ENCODE measurements at regions not wholly inside any gene's neighbourhood (a gene's known extent, or its start where the extent isn't known, plus 50 kb on each side); places are given as distances from the start of the nearest gene placed in this dataset.

DNA sequence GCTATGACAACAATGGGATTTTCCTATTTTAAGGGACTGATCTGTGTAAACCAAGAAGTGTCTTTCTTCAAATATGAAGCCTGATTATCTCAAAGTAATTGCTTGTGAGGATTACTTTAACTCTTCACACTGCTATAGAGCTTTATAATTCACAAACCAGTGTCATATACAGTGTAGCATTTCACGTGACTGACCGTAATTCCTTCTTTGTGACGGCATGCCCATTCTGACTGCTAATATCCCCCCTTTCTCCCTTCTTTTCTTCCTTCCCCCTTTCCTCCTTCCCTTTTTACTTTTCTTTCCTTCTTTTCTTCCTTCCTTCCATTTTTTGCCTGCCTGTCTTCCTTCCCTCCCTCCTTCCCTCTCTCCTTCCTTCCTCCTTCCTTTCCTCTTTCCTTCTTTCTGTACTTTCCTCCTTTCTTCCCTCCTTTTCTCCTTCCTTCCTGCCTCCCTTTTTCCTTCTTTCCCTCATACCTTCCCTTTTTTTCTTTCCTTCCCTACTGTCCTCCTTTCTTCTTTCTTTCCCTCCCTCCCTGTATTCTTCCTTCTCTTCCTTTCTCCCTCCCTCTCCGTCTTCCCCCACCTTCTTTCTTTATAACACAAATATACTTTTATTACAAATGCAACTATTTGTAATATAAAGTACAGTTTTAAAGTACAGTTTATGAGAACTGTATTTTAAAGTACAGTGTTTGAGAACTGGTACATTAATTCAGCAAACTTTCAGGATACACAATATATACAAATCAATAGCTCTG is 75.0 kb upstream of the EXOC2 start:
- TF ChIP-seq, protein P1, sequence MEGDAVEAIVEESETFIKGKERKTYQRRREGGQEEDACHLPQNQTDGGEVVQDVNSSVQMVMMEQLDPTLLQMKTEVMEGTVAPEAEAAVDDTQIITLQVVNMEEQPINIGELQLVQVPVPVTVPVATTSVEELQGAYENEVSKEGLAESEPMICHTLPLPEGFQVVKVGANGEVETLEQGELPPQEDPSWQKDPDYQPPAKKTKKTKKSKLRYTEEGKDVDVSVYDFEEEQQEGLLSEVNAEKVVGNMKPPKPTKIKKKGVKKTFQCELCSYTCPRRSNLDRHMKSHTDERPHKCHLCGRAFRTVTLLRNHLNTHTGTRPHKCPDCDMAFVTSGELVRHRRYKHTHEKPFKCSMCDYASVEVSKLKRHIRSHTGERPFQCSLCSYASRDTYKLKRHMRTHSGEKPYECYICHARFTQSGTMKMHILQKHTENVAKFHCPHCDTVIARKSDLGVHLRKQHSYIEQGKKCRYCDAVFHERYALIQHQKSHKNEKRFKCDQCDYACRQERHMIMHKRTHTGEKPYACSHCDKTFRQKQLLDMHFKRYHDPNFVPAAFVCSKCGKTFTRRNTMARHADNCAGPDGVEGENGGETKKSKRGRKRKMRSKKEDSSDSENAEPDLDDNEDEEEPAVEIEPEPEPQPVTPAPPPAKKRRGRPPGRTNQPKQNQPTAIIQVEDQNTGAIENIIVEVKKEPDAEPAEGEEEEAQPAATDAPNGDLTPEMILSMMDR (conservative IDR thresholded peaks at IDR 0.05; ENCODE audit: low read depth) = no peak
- POLR2A ChIA-PET (ENCODE audit: low non-redundant PET) = no interaction called here

DNA sequence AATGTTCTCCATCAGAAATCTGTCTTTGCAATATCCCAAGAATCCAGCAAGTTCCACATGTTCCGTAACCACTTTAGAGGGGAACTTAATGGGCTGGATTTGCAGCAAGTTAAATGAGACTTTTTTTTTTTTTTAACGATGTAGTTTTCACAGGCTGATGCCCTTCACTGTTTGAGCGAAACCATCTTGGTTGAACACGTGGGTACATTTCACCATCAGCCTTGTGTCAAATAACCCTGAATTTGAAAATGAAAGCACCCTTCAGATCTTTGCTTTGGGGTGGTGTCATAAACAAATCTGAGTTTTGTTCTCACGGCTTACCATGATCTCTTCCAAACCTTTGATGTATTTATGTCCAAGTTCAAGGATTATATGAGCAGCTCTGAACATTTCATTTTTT is 73.7 kb upstream of the EXOC2 start:
- TF ChIP-seq, protein P1 (conservative IDR thresholded peaks at IDR 0.05; ENCODE audit: low read depth) = no peak
- no peak for DNase-seq (ENCODE audit: low spot score)
- ChIA-PET CTCF (no interaction called here), POLR2A (ENCODE audit: low non-redundant PET) (no interaction called here)
- no peak overlapping the region for H3K27ac ChIP-seq

More for the DNA sequence above, 75.0 kb upstream of the EXOC2 start:
- H3K27ac ChIP-seq = no peak overlapping the region
- DNase-seq (ENCODE audit: low spot score) = no peak
- CTCF ChIA-PET = no interaction called here

DNA sequence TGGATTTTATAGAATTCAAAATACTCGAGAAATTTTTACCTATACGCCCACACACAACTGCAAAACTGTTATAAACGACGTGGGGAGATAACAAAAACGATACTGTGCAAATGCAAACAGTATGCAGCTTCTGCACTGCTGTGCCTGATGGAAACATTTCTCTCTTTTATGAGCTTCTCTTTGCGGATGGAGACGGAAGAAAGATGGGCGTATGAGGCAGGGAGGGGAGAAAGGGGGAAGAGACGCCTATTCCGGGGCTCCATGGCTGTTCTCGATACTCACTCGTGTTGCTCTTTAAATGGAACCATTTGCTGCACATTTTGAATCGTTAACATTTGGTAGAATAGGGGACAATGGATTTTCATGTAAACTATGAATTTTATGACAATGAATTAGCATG is 69.1 kb upstream of the EXOC2 start:
- DNase-seq (ENCODE audit: low spot score) = no peak
- no peak overlapping the region for H3K27ac ChIP-seq
- ChIA-PET CTCF (interaction anchor here (0.8 kb wide), 1 partner anchor 593 kb away, joined by 3 read pairs; no protein-coding TSS in a partner anchor), POLR2A (ENCODE audit: low non-redundant PET) (no interaction called here)
- TF ChIP-seq, protein P1 (conservative IDR thresholded peaks at IDR 0.05; ENCODE audit: low read depth) = no peak

DNA sequence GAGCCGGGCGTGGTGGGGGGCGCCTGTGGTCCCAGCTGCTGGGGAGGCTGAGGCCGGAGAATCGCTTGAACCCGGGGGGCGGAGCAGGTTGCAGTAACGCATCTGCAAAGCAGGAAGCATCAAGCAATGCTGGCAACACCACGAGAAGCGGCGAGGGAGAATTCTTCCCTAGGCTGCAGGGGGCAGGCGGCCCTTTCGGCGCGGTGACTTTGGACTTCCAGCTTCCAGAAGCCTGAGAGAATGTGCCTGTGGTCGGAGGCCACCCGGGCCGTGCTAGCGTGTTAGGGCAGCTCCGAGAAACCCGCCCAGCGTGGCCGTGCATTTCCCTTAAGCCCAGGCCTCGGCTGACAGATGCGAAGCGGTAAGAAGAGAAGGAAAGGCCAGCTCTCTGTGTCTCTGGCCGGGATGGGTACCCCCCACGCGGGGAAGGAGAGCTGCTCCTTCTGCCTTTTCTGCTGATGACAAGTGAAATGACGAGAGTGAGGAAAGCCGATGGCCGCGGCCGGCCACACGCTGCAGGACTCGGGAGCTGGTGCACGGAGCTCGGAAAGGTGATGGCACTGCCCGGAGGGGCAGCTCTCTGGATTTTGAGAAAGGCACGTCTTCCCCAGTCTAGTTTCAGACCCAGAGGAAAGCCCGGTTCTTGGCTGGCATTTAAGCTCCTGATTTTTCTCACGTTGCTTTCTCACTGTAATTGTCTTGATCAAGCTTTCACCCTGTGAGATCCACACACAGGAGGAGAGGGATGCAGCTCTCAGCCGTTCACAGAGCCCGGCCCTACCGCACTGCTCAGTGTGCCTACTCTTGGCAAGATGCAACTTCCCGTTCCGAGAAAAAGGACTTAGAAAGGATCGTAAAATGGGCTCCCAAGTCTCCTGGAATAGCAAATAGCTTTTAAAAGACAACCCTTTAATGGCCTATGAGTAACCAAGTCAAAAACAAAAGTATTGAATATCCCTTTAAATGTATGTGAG is 68.3 kb upstream of the EXOC2 start:
- DNase-seq (ENCODE audit: low spot score) = no peak
- no peak overlapping the region for H3K27ac ChIP-seq
- POLR2A ChIA-PET (ENCODE audit: low non-redundant PET) = interaction anchor here (0.5 kb wide), 1 partner anchor 20 kb away, joined by 3 read pairs; no protein-coding TSS in a partner anchor
- CTCF ChIA-PET = interaction anchor here (0.6 to 0.8 kb wide), 2 partner anchors 594 to 621 kb away, joined by 3 read pairs; no protein-coding TSS in a partner anchor
- TF ChIP-seq, protein P1 (conservative IDR thresholded peaks at IDR 0.05; ENCODE audit: low read depth) = no peak

DNA sequence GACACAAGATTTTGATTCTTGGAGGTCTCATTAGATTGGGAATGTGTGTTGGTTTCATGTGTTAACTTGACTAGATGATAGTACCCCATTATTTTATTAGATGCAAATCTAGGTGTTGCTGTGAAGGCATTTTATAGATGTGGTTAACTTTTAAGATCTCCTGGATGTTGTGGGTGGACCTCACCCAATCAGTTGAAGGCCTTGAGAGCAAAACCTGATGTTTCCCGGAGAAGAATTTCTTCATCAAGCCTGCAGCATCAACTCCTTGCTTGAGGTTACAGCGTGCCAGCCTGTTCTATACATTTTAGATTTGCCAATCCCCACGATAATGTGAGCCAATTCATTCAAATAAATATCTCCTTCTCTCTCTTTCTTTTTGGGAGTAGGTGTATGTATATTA is 66.8 kb upstream of the EXOC2 start:
- CTCF ChIA-PET = no interaction called here
- no peak for DNase-seq (ENCODE audit: low spot score)
- POLR2A ChIA-PET (ENCODE audit: low non-redundant PET) = no interaction called here
- no peak overlapping the region for H3K27ac ChIP-seq
- TF ChIP-seq, protein P1 (conservative IDR thresholded peaks at IDR 0.05; ENCODE audit: low read depth) = no peak

DNA sequence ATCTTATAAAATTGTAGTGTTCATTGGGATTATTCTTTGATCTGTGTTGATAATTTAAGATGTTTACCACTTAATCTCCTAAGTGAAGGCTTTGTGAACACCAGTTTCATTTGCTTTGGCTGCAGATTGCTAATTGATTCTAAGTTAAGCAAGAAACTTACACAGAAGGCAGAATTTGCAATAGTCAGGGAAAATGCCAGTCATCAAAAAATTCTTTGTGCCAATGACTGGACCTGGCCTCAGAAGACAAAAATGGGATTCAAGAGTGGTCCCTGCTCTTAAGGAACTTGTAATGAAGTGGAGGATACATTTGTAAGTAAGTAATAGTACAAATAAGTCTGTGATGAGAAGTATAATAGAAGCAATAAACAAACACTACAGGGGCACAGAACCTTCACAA is 63.3 kb upstream of the EXOC2 start:
- POLR2A ChIA-PET (ENCODE audit: low non-redundant PET) = no interaction called here

More for the DNA sequence above, 63.3 kb upstream of the EXOC2 start:
- H3K27ac ChIP-seq = no peak overlapping the region
- TF ChIP-seq, protein P1 (conservative IDR thresholded peaks at IDR 0.05; ENCODE audit: low read depth) = no peak
- CTCF ChIA-PET = no interaction called here
- no peak for DNase-seq (ENCODE audit: low spot score)

Measured in RWPE1 (cell line).